Lower leg skin (tissue), 4 donors: ENCODE measurements at regions not wholly inside any gene's neighbourhood (a gene's known extent, or its start where the extent isn't known, plus 50 kb on each side); places are given as distances from the start of the nearest gene placed in this dataset.

Experiments
- DNase-seq, 2 donors: peaks; one replicate each; pipeline ENCODE4 v3.0.0-alpha.2; 2019; ENCODE audit warnings: low spot score in 2 of 2
- H3K4me3 ChIP-seq: fragments of 200-600 bp; sonication (generic); 2 replicates; pipeline ENCODE4 v1.5.1; 2017; ENCODE audit warnings: mild to moderate bottlenecking, low read depth; ENCODE audit not compliant: poor library complexity, severe bottlenecking
- CTCF ChIP-seq, 3 donors: fragments of 450-650 bp; IDR thresholded peaks; one replicate each; pipeline ENCODE4 v1.5.1; 2016; ENCODE audit warnings: antibody characterized with exemption in 3 of 3, mild to moderate bottlenecking in 3 of 3, moderate library complexity in 2 of 3
- POLR2A ChIP-seq, 2 donors: fragments of 450-650 bp; IDR thresholded peaks; one replicate each; pipeline ENCODE4 v1.6.1; 2016 to 2017; ENCODE audit warnings: antibody characterized with exemption in 2 of 2, mild to moderate bottlenecking in 1 of 2, moderate library complexity in 1 of 2
- WGBS, 2 donors: methylation state at CpG; one replicate each; pipeline ENCODE4 v1.1.5; 2018; 5-methylcytosine and 5-hydroxymethylcytosine counted together
- intact Hi-C: fragments of 100-400 bp; cut with DNase I; formaldehyde crosslinking; loops from one replicate; pipeline ENCODE4 v1.15.0; 2023; ENCODE audit warnings: low total_unique reads

GRCh38 chr6:79150733-79151132 lies 72.7 kb upstream of the PHIP start:
- DNase-seq = no peak
- TF ChIP-seq POLR2A (IDR thresholded peaks at IDR 0.05) = no peak
- no peak for TF ChIP-seq CTCF (IDR thresholded peaks at IDR 0.05)
- 61 to 70% methylated on average over 2 of the region's 2 CpGs for WGBS, 2 donors
- no peak overlapping the region for H3K4me3 ChIP-seq
- intact Hi-C loops = no loop called here

GRCh38 chr6:79149884-79150283 lies 71.8 kb upstream of the PHIP start:
- intact Hi-C loops = no loop called here
- no peak for TF ChIP-seq CTCF (IDR thresholded peaks at IDR 0.05)
- TF ChIP-seq POLR2A (IDR thresholded peaks at IDR 0.05) = no peak
- no peak overlapping the region for H3K4me3 ChIP-seq
- DNase-seq = no peak
- 86% methylated on average over 2 of the region's 2 CpGs for WGBS, 2 donors

DNA sequence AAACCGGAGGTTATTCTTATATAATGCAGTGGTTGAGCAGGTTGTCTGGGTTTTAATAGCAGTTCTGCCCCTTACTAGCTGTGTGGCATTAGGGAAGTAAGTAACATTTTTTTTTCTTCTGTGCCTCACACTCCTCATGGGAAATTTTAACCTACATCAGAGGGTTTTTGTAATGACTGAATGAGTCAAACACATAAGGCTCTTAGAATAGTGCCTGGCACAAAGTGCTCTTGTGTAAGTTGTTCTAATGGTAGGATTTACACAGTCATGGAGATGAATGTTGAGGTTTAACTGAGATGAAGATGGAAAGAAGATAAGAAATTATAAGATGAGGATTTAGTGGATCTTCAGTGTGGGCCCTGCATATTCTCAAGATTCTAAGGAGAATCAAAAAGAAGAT lies 68.4 kb upstream of the PHIP start:
- WGBS, 2 donors = 74 to 81% methylated on average over 1 of the region's 1 CpG
- H3K4me3 ChIP-seq = no peak overlapping the region
- intact Hi-C loops = no loop called here
- TF ChIP-seq CTCF (IDR thresholded peaks at IDR 0.05) (no peak), POLR2A (IDR thresholded peaks at IDR 0.05) (no peak)
- no peak for DNase-seq

GRCh38 chr6:79145301-79145700 lies 67.2 kb upstream of the PHIP start:
- DNase-seq = no peak
- intact Hi-C loops = no loop called here
- TF ChIP-seq CTCF (IDR thresholded peaks at IDR 0.05) (no peak), POLR2A (IDR thresholded peaks at IDR 0.05) (no peak)
- H3K4me3 ChIP-seq = no peak overlapping the region

GRCh38 chr6:79143320-79143898 lies 65.4 kb upstream of the PHIP start:
- TF ChIP-seq POLR2A (IDR thresholded peaks at IDR 0.05) (no peak), CTCF (IDR thresholded peaks at IDR 0.05) (no peak)
- intact Hi-C loops = no loop called here
- H3K4me3 ChIP-seq = no peak overlapping the region
- 42 to 55% methylated on average over 2 of the region's 2 CpGs for WGBS, 2 donors
- no peak for DNase-seq

DNA sequence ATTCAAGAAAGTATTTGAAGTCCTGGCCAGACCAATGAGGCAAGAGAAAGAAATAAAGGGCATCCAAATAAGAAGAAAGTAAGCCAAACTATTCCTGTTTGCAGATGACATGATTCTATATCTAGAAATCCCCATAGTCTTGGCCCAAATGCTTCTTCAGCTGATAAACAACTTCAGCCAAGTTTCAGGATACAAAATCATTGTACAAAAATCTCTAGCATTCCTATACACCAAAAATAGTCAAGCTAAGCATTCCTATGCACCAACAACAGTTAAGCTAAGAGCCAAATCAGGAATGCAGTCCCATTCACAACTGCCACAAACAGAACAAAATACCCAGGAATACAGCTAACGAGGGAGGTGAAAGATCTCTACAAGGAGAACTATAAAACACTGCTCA lies 60.1 kb upstream of the PHIP start:
- intact Hi-C loops = no loop called here

More for the DNA sequence above, 60.1 kb upstream of the PHIP start:
- H3K4me3 ChIP-seq = no peak overlapping the region
- DNase-seq = no peak
- WGBS, 2 donors = 85 to 86% methylated on average over 1 of the region's 1 CpG
- no peak for TF ChIP-seq POLR2A (IDR thresholded peaks at IDR 0.05)
- TF ChIP-seq CTCF (IDR thresholded peaks at IDR 0.05) = no peak
